WTC11 (cell line): ENCODE measurements at regions not wholly inside any gene's neighbourhood (a gene's known extent, or its start where the extent isn't known, plus 50 kb on each side); places are given as distances from the start of the nearest gene placed in this dataset.

Source experiments
- ATAC-seq: fragments of 200-7000 bp; cut with Tn5 transposase; 2 replicates; pipeline ENCODE4 v1.10.0; 2021; ENCODE audit warnings: mild to moderate bottlenecking, moderate library complexity
- CTCF ChIA-PET: fragments of 300-600 bp; sonication (Branson Sonifier 250); formaldehyde crosslinking; loops from one replicate; lab custom pipeline; 2021; ENCODE audit warnings: antibody characterized with exemption; lab: Charles Lee
- POLR2A ChIA-PET: fragments of 350-600 bp; sonication (Branson Sonifier 250); formaldehyde crosslinking; loops from one replicate; lab custom pipeline; 2021; ENCODE audit warnings: antibody characterized with exemption; lab: Charles Lee
- DNase-seq: peaks from one replicate; pipeline ENCODE4 v3.0.0; 2021; ENCODE audit warnings: low spot score
- H3K27ac Mint-ChIP-seq: 2 replicates; pipeline ENCODE4 v1.8.0; 2021; ENCODE audit warnings: mixed read lengths
- H3K27me3 Mint-ChIP-seq: 2 replicates; pipeline ENCODE4 v1.8.0; 2021; ENCODE audit warnings: low read depth, mild to moderate bottlenecking, moderate library complexity, mixed read lengths
- H3K36me3 Mint-ChIP-seq: 2 replicates; pipeline ENCODE4 v1.8.0; 2021; ENCODE audit warnings: mixed read lengths
- H3K4me1 Mint-ChIP-seq: 2 replicates; pipeline ENCODE4 v1.8.0; 2022; ENCODE audit warnings: mixed read lengths
- H3K4me3 Mint-ChIP-seq: 2 replicates; pipeline ENCODE4 v1.8.0; 2021; ENCODE audit warnings: mild to moderate bottlenecking, moderate library complexity, mixed read lengths
- H3K9me3 Mint-ChIP-seq: 2 replicates; pipeline ENCODE4 v1.8.0; 2021; ENCODE audit warnings: mixed read lengths
- CREM ChIP-seq: sonication (generic); formaldehyde crosslinking; IDR thresholded peaks from 2 replicates; pipeline ENCODE4 v1.8.1; 2022; ENCODE audit warnings: mild to moderate bottlenecking, missing genetic modification reagents, moderate library complexity
- IRF2 ChIP-seq: sonication (generic); formaldehyde crosslinking; IDR thresholded peaks from 2 replicates; pipeline ENCODE4 v1.8.0; 2022; ENCODE audit warnings: low read depth, missing genetic modification reagents, borderline replicate concordance
- JAZF1 ChIP-seq: fragments of 250-450 bp; sonication (Bioruptor Pico); IDR thresholded peaks from 2 replicates; pipeline ENCODE4 v1.9.0; 2021; ENCODE audit warnings: moderate library complexity, mild to moderate bottlenecking, inconsistent platforms
- NFYB ChIP-seq: sonication (generic); formaldehyde crosslinking; conservative IDR thresholded peaks from 2 replicates; pipeline ENCODE4 v1.8.0; 2022; ENCODE audit warnings: low read depth, missing genetic modification reagents
- RELA ChIP-seq: sonication (generic); formaldehyde crosslinking; IDR thresholded peaks from 2 replicates; pipeline ENCODE4 v1.8.1; 2022; ENCODE audit warnings: missing genetic modification reagents, mild to moderate bottlenecking, borderline replicate concordance
- TCF7 ChIP-seq: sonication (generic); formaldehyde crosslinking; IDR thresholded peaks from 2 replicates; pipeline ENCODE4 v1.8.0; 2022; ENCODE audit warnings: mild to moderate bottlenecking, low read depth, missing genetic modification reagents, moderate library complexity
- TP53 ChIP-seq: sonication (generic); formaldehyde crosslinking; IDR thresholded peaks from 2 replicates; pipeline ENCODE4 v1.8.1; 2023; ENCODE audit warnings: mild to moderate bottlenecking, missing genetic modification reagents
- ZNF138 ChIP-seq: sonication (generic); formaldehyde crosslinking; conservative IDR thresholded peaks from 2 replicates; pipeline ENCODE4 v1.8.1; 2022; ENCODE audit warnings: mild to moderate bottlenecking, moderate library complexity, missing genetic modification reagents
- ZNF232 ChIP-seq: sonication (generic); formaldehyde crosslinking; IDR thresholded peaks from 2 replicates; pipeline ENCODE4 v1.8.0; 2022; ENCODE audit warnings: mild to moderate bottlenecking, missing genetic modification reagents
- ZNF396 ChIP-seq: fragments of 250-450 bp; sonication (Bioruptor Pico); IDR thresholded peaks from 2 replicates; pipeline ENCODE4 v1.8.0; 2021; ENCODE audit warnings: mild to moderate bottlenecking, moderate library complexity, borderline replicate concordance
- TF ChIP-seq, protein P1 (sequence below): sonication (generic); formaldehyde crosslinking; conservative IDR thresholded peaks from 2 replicates; pipeline ENCODE4 v1.8.1; 2023; ENCODE audit warnings: mild to moderate bottlenecking, low read depth, missing genetic modification reagents, moderate library complexity
- TF ChIP-seq, protein P2 (sequence below): sonication (generic); formaldehyde crosslinking; IDR thresholded peaks from 2 replicates; pipeline ENCODE4 v1.8.1; 2022; ENCODE audit warnings: mild to moderate bottlenecking, moderate library complexity, missing genetic modification reagents
- TF ChIP-seq, protein P3 (sequence below): fragments of 250-450 bp; sonication (Bioruptor Pico); IDR thresholded peaks from 2 replicates; pipeline ENCODE4 v1.8.0; 2021; ENCODE audit warnings: mild to moderate bottlenecking
- TF ChIP-seq, protein P4 (sequence below): sonication (generic); formaldehyde crosslinking; IDR thresholded peaks from 2 replicates; pipeline ENCODE4 v1.8.0; 2023; ENCODE audit warnings: mild to moderate bottlenecking, missing genetic modification reagents
- TF ChIP-seq, protein P5 (sequence below): sonication (generic); formaldehyde crosslinking; IDR thresholded peaks from 2 replicates; pipeline ENCODE4 v1.8.1; 2023; ENCODE audit warnings: mild to moderate bottlenecking, missing genetic modification reagents, moderate library complexity
- TF ChIP-seq, protein P6 (sequence below): fragments of 250-450 bp; sonication (Bioruptor Pico); IDR thresholded peaks from 2 replicates; pipeline ENCODE4 v1.9.0; 2021; ENCODE audit warnings: mild to moderate bottlenecking, borderline replicate concordance
- TF ChIP-seq, protein P7 (sequence below): sonication (generic); formaldehyde crosslinking; IDR thresholded peaks from 2 replicates; pipeline ENCODE4 v1.8.1; 2022; ENCODE audit warnings: low read depth, missing genetic modification reagents, borderline replicate concordance

DNA sequence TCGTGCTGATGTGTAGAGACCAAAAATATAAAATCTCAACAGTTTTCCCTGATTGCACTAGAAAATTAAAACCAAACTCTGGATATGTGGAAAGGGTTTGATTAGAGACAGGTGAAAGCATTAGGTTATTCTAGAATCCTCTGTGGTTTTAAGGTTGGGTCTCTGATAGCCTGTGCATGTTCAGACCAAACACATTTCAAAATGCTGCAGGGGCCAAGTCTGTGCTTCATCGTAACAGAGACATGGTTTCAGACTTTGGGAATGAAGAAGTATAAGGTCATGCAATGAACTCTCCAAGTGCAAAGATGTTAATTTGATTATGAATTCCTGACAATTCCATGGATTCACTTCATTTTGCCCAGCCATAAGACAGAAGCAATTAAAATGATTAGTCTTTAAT, 261.0 kb upstream of the KCNJ16 start:
- DNase-seq (no peak), ATAC-seq (no peak)
- Mint-ChIP-seq H3K4me1 (no peaks in the 10 kb centered on the region), H3K9me3 (0 out of 2 replicates have a peak, but pooled peaks cover 5% of the 10 kb centered on the region), H3K4me3 (no peak overlapping the region), H3K36me3 (no peaks in the 10 kb centered on the region), H3K27ac (no peak overlapping the region), H3K27me3 (no peaks in the 10 kb centered on the region)
- POLR2A ChIA-PET, result no interaction called here
- CTCF ChIA-PET, result no interaction called here
- TF ChIP-seq, protein P1, sequence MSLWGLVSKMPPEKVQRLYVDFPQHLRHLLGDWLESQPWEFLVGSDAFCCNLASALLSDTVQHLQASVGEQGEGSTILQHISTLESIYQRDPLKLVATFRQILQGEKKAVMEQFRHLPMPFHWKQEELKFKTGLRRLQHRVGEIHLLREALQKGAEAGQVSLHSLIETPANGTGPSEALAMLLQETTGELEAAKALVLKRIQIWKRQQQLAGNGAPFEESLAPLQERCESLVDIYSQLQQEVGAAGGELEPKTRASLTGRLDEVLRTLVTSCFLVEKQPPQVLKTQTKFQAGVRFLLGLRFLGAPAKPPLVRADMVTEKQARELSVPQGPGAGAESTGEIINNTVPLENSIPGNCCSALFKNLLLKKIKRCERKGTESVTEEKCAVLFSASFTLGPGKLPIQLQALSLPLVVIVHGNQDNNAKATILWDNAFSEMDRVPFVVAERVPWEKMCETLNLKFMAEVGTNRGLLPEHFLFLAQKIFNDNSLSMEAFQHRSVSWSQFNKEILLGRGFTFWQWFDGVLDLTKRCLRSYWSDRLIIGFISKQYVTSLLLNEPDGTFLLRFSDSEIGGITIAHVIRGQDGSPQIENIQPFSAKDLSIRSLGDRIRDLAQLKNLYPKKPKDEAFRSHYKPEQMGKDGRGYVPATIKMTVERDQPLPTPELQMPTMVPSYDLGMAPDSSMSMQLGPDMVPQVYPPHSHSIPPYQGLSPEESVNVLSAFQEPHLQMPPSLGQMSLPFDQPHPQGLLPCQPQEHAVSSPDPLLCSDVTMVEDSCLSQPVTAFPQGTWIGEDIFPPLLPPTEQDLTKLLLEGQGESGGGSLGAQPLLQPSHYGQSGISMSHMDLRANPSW (CRISPR knock-in tag), result no peak
- TF ChIP-seq, protein P2, sequence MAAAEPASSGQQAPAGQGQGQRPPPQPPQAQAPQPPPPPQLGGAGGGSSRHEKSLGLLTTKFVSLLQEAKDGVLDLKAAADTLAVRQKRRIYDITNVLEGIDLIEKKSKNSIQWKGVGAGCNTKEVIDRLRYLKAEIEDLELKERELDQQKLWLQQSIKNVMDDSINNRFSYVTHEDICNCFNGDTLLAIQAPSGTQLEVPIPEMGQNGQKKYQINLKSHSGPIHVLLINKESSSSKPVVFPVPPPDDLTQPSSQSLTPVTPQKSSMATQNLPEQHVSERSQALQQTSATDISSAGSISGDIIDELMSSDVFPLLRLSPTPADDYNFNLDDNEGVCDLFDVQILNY (CRISPR knock-in tag), result no peak
- TF ChIP-seq, protein P3, sequence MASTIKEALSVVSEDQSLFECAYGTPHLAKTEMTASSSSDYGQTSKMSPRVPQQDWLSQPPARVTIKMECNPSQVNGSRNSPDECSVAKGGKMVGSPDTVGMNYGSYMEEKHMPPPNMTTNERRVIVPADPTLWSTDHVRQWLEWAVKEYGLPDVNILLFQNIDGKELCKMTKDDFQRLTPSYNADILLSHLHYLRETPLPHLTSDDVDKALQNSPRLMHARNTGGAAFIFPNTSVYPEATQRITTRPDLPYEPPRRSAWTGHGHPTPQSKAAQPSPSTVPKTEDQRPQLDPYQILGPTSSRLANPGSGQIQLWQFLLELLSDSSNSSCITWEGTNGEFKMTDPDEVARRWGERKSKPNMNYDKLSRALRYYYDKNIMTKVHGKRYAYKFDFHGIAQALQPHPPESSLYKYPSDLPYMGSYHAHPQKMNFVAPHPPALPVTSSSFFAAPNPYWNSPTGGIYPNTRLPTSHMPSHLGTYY (CRISPR knock-in tag), result no peak
- TF ChIP-seq RELA (CRISPR knock-in tag) (no peak), NFYB (CRISPR knock-in tag) (no peak), CREM (CRISPR knock-in tag) (no peak)

DNA sequence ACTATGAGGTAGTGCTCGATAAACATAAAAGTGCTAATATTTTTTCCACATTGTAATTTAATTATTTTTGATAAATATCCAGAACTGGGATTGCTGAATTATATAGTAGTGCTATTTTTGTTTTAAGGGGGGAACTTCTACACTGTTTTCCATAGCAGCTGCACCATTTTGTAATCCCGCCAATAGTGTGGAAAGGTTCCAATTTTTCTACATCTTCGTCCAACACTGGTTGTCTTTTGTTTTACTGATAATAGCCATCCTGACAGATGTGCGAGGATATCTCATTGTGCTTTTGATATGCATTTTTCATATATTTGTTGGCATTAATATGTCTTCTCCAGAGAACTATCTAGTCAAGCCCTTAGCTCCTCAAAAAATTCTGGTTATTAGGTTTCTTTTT, 259.6 kb upstream of the KCNJ16 start:
- CTCF ChIA-PET, result interaction anchor here (0.7 kb wide), 1 partner anchor 669 kb away, joined by 6 read pairs; no protein-coding TSS in a partner anchor
- Mint-ChIP-seq H3K9me3 (0 out of 2 replicates have a peak, but pooled peaks cover 5% of the 10 kb centered on the region), H3K4me1 (no peaks in the 10 kb centered on the region), H3K27ac (no peak overlapping the region), H3K27me3 (no peaks in the 10 kb centered on the region), H3K4me3 (no peak overlapping the region), H3K36me3 (no peaks in the 10 kb centered on the region)
- POLR2A ChIA-PET, result no interaction called here
- no peak for TF ChIP-seq TCF7
- TF ChIP-seq, protein P4, sequence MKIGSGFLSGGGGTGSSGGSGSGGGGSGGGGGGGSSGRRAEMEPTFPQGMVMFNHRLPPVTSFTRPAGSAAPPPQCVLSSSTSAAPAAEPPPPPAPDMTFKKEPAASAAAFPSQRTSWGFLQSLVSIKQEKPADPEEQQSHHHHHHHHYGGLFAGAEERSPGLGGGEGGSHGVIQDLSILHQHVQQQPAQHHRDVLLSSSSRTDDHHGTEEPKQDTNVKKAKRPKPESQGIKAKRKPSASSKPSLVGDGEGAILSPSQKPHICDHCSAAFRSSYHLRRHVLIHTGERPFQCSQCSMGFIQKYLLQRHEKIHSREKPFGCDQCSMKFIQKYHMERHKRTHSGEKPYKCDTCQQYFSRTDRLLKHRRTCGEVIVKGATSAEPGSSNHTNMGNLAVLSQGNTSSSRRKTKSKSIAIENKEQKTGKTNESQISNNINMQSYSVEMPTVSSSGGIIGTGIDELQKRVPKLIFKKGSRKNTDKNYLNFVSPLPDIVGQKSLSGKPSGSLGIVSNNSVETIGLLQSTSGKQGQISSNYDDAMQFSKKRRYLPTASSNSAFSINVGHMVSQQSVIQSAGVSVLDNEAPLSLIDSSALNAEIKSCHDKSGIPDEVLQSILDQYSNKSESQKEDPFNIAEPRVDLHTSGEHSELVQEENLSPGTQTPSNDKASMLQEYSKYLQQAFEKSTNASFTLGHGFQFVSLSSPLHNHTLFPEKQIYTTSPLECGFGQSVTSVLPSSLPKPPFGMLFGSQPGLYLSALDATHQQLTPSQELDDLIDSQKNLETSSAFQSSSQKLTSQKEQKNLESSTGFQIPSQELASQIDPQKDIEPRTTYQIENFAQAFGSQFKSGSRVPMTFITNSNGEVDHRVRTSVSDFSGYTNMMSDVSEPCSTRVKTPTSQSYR, result no peak
- TF ChIP-seq, protein P5, sequence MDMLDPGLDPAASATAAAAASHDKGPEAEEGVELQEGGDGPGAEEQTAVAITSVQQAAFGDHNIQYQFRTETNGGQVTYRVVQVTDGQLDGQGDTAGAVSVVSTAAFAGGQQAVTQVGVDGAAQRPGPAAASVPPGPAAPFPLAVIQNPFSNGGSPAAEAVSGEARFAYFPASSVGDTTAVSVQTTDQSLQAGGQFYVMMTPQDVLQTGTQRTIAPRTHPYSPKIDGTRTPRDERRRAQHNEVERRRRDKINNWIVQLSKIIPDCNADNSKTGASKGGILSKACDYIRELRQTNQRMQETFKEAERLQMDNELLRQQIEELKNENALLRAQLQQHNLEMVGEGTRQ (CRISPR knock-in tag), result no peak
- no peak for ATAC-seq
- no peak for DNase-seq

DNA sequence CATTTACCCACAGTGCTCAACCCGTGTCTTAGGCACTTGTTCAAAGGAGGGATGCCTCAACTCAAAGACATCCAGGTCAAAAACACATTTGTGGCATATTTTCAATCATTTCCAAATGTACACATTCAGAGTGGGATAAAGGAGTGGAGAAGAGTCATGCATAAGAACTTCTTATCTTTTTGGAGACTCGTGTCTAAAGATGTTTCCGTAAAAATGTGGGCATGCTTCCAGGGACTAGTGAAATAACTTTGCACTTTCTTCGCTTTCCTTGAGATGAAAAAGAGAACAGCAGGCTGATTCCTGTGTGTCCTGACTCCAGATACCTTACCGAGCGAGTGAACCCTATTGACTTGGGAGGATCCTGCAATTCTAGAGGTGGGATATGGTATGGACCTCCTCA, 256.6 kb upstream of the KCNJ16 start:
- ChIA-PET CTCF (no interaction called here), POLR2A (no interaction called here)
- ATAC-seq (no peak), DNase-seq (no peak)
- Mint-ChIP-seq H3K4me3 (no peak overlapping the region), H3K27ac (no peak overlapping the region), H3K4me1 (no peaks in the 10 kb centered on the region), H3K9me3 (0 out of 2 replicates have a peak, but pooled peaks cover 5% of the 10 kb centered on the region), H3K36me3 (no peaks in the 10 kb centered on the region), H3K27me3 (no peaks in the 10 kb centered on the region)
- no peak for TF ChIP-seq JAZF1 (CRISPR knock-in tag)
- no peak for TF ChIP-seq CREM (CRISPR knock-in tag)
- TF ChIP-seq ZNF232 (CRISPR knock-in tag), result no peak
- TF ChIP-seq ZNF396 (CRISPR knock-in tag), result no peak
- TF ChIP-seq ZNF138 (CRISPR knock-in tag), result no peak
- TF ChIP-seq IRF2, result no peak
- TF ChIP-seq, protein P6, sequence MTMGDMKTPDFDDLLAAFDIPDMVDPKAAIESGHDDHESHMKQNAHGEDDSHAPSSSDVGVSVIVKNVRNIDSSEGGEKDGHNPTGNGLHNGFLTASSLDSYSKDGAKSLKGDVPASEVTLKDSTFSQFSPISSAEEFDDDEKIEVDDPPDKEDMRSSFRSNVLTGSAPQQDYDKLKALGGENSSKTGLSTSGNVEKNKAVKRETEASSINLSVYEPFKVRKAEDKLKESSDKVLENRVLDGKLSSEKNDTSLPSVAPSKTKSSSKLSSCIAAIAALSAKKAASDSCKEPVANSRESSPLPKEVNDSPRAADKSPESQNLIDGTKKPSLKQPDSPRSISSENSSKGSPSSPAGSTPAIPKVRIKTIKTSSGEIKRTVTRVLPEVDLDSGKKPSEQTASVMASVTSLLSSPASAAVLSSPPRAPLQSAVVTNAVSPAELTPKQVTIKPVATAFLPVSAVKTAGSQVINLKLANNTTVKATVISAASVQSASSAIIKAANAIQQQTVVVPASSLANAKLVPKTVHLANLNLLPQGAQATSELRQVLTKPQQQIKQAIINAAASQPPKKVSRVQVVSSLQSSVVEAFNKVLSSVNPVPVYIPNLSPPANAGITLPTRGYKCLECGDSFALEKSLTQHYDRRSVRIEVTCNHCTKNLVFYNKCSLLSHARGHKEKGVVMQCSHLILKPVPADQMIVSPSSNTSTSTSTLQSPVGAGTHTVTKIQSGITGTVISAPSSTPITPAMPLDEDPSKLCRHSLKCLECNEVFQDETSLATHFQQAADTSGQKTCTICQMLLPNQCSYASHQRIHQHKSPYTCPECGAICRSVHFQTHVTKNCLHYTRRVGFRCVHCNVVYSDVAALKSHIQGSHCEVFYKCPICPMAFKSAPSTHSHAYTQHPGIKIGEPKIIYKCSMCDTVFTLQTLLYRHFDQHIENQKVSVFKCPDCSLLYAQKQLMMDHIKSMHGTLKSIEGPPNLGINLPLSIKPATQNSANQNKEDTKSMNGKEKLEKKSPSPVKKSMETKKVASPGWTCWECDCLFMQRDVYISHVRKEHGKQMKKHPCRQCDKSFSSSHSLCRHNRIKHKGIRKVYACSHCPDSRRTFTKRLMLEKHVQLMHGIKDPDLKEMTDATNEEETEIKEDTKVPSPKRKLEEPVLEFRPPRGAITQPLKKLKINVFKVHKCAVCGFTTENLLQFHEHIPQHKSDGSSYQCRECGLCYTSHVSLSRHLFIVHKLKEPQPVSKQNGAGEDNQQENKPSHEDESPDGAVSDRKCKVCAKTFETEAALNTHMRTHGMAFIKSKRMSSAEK, result no peak
- no peak for TF ChIP-seq TP53 (CRISPR knock-in tag)
- TF ChIP-seq, protein P7, sequence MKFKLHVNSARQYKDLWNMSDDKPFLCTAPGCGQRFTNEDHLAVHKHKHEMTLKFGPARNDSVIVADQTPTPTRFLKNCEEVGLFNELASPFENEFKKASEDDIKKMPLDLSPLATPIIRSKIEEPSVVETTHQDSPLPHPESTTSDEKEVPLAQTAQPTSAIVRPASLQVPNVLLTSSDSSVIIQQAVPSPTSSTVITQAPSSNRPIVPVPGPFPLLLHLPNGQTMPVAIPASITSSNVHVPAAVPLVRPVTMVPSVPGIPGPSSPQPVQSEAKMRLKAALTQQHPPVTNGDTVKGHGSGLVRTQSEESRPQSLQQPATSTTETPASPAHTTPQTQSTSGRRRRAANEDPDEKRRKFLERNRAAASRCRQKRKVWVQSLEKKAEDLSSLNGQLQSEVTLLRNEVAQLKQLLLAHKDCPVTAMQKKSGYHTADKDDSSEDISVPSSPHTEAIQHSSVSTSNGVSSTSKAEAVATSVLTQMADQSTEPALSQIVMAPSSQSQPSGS, result no peak
